ENCODE measurements at regions not wholly inside any gene's neighbourhood (a gene's known extent, or its start where the extent isn't known, plus 50 kb on each side); places are given as distances from the start of the nearest gene placed in this dataset.

GRCh38 chr16:85515319-85515745, 97.8 kb upstream of the GSE1 start (continued):
- no peak for TF ChIP-seq ZFYVE20 (CRISPR knock-in tag; IDR thresholded peaks at IDR 0.05; ENCODE audit: borderline replicate concordance, low read depth)
- TF ChIP-seq ZNF326 (CRISPR knock-in tag; IDR thresholded peaks at IDR 0.05; ENCODE audit: borderline replicate concordance) = no peak
- TF ChIP-seq EEA1 (CRISPR knock-in tag; IDR thresholded peaks at IDR 0.05; ENCODE audit: borderline replicate concordance) = no peak
- TF ChIP-seq CBX5 (CRISPR knock-in tag; IDR thresholded peaks at IDR 0.05; ENCODE audit: borderline replicate concordance) = no peak
- TF ChIP-seq ARNT (IDR thresholded peaks at IDR 0.05) = no peak
- TF ChIP-seq BCLAF1 (IDR thresholded peaks at IDR 0.05) = no peak
- TF ChIP-seq ZNF766 (CRISPR knock-in tag; IDR thresholded peaks at IDR 0.05; ENCODE audit: borderline replicate concordance) = peak; percentile 67; the same call in 1 of the 2 replicates
- TF ChIP-seq NR2F1 (CRISPR knock-in tag; IDR thresholded peaks at IDR 0.05) = no peak
- 0 out of 2 replicates have a peak, but pooled peaks have one; percentile 3 for TF ChIP-seq ZNF205 (CRISPR knock-in tag; IDR thresholded peaks at IDR 0.05)
- TF ChIP-seq ZBTB44 (CRISPR knock-in tag; IDR thresholded peaks at IDR 0.05) = peak; percentile 12; the same call in 1 of the 2 replicates
- no peak for TF ChIP-seq ZNF18 (CRISPR knock-in tag; IDR thresholded peaks at IDR 0.05; ENCODE audit: insufficient replicate concordance)
- no peak for TF ChIP-seq KLF9 (CRISPR knock-in tag; IDR thresholded peaks at IDR 0.05; ENCODE audit: low read depth)
- peak; percentile 77; the same call in 1 of the 2 replicates for TF ChIP-seq ZNF687 (CRISPR knock-in tag; IDR thresholded peaks at IDR 0.05)
- no peak for TF ChIP-seq AGO1 (IDR thresholded peaks at IDR 0.05; ENCODE audit: low read depth, low read length, poor library complexity, severe bottlenecking)
- TF ChIP-seq MAZ (IDR thresholded peaks at IDR 0.05; ENCODE audit: borderline replicate concordance, low read depth, low read length) = no peak
- TF ChIP-seq MAZ (CRISPR knock-in tag; IDR thresholded peaks at IDR 0.05; ENCODE audit: low read depth) = no peak; the same call in 1 of the 2 replicates
- peak; percentile 71; the same call in 1 of the 2 replicates for TF ChIP-seq HOXA5 (CRISPR knock-in tag; IDR thresholded peaks at IDR 0.05)
- TF ChIP-seq ZNF567 (CRISPR knock-in tag; IDR thresholded peaks at IDR 0.05; ENCODE audit: borderline replicate concordance) = no peak
